Cardiac muscle cell (in vitro differentiated cells and primary cell): ENCODE measurements at regions not wholly inside any gene's neighbourhood (a gene's known extent, or its start where the extent isn't known, plus 50 kb on each side); places are given as distances from the start of the nearest gene placed in this dataset.

Source experiments
- DNase-seq, 2 donors: peaks; one replicate each; pipeline versions ENCODE4 v3.0.0 to v3.0.0-alpha.2; 2010 to 2017; ENCODE audit warnings: low read depth in 1 of 2, low spot score in 1 of 2
- H3K27ac ChIP-seq: fragments of 200-600 bp; sonication (generic); 2 replicates; pipeline ENCODE4 v1.5.1; 2016
- H3K27me3 ChIP-seq: fragments of 200-600 bp; sonication (generic); 2 replicates; pipeline ENCODE4 v1.6.0; 2016; ENCODE audit warnings: control low read depth
- H3K36me3 ChIP-seq: fragments of 200-600 bp; sonication (generic); 2 replicates; pipeline ENCODE4 v1.5.1; 2016; ENCODE audit warnings: control low read depth
- H3K4me1 ChIP-seq: fragments of 200-600 bp; sonication (generic); 2 replicates; pipeline ENCODE4 v1.8.1; 2017; ENCODE audit warnings: low read depth, mild to moderate bottlenecking, mixed run types
- H3K4me3 ChIP-seq: fragments of 200-600 bp; sonication (generic); 2 replicates; pipeline ENCODE4 v1.5.1; 2016; ENCODE audit warnings: mild to moderate bottlenecking
- H3K9me3 ChIP-seq: fragments of 200-600 bp; sonication (generic); 2 replicates; pipeline ENCODE4 v1.5.1; 2017; ENCODE audit warnings: low read depth, mild to moderate bottlenecking, control low read depth
- CTCF ChIP-seq: IDR thresholded peaks from 2 replicates; pipeline ENCODE4 v1.5.1; 2012; ENCODE audit warnings: low read depth, mild to moderate bottlenecking, low read length

- no peaks in the 10 kb centered on the region for H3K4me1 ChIP-seq
- H3K9me3 ChIP-seq: no peaks in the 10 kb centered on the region
- H3K27ac ChIP-seq: no peak overlapping the region
- no peak for DNase-seq
- H3K4me3 ChIP-seq: no peak overlapping the region
- TF ChIP-seq CTCF: no peak
- H3K27me3 ChIP-seq: no peaks in the 10 kb centered on the region
- no peaks in the 10 kb centered on the region for H3K36me3 ChIP-seq
These were observed 623.1 kb downstream of the ACTR3B start for GRCh38 chr7:153382641-153383101.

DNA sequence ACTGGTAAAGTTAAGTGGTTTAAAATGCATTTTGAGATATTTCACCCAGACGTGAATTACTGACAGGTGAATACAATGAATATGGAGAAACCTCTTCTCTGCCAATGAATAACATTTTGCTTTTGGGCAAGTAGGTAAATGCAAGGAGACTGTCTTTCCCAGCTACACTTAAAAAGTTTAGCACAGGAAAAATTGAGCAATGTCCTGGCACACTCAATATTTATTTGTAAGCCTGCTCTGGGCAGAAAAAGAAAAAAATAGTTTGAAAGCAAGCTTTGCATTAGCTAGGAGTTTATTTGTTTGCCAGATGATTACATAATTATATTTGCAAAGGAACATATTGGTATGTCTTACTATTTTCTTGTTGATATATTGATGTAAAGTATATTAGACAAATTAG is 624.2 kb downstream of the ACTR3B start:
- no peak for DNase-seq
- H3K9me3 ChIP-seq: no peaks in the 10 kb centered on the region
- TF ChIP-seq CTCF: no peak
- no peaks in the 10 kb centered on the region for H3K27me3 ChIP-seq
- H3K4me1 ChIP-seq: no peaks in the 10 kb centered on the region
- H3K27ac ChIP-seq: no peak overlapping the region
- H3K36me3 ChIP-seq: no peaks in the 10 kb centered on the region
- no peak overlapping the region for H3K4me3 ChIP-seq

DNA sequence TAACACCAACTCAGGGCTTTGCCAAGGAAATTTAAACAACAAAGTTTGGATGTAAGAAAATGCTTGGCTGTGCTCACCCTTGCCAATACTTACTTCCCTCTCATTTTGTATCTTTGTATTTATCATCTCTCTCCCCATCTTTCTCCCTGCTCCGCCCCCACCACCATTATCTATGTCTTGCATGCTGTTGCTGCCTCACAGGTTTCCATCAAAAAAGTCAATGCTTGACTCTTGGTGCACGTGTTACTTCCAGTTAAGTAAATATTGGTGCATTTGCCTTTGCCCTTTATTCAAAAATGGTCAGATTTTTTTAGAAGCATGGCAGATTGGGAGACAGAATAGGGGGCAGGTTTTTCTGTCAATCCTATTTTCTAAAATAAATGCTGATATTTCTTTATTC is 626.0 kb downstream of the ACTR3B start:
- Histone ChIP-seq H3K27ac (no peak overlapping the region), H3K27me3 (no peaks in the 10 kb centered on the region), H3K4me1 (no peaks in the 10 kb centered on the region), H3K9me3 (no peaks in the 10 kb centered on the region), H3K4me3 (no peak overlapping the region), H3K36me3 (no peaks in the 10 kb centered on the region)
- TF ChIP-seq CTCF: no peak
- no peak for DNase-seq

GRCh38 chr7:153386556-153386955 is 627.0 kb downstream of the ACTR3B start:
- Histone ChIP-seq H3K27me3 (no peaks in the 10 kb centered on the region), H3K36me3 (no peaks in the 10 kb centered on the region), H3K4me3 (no peak overlapping the region), H3K27ac (no peak overlapping the region), H3K4me1 (no peaks in the 10 kb centered on the region), H3K9me3 (no peaks in the 10 kb centered on the region)
- TF ChIP-seq CTCF: no peak
- DNase-seq: no peak

- Histone ChIP-seq H3K4me1 (no peaks in the 10 kb centered on the region), H3K4me3 (no peak overlapping the region), H3K9me3 (no peaks in the 10 kb centered on the region), H3K27ac (no peak overlapping the region), H3K27me3 (no peaks in the 10 kb centered on the region), H3K36me3 (no peaks in the 10 kb centered on the region)
- DNase-seq: no peak
- TF ChIP-seq CTCF: no peak
These were observed 629.1 kb downstream of the ACTR3B start for GRCh38 chr7:153388611-153389010.

GRCh38 chr7:153389261-153389660 is 629.7 kb downstream of the ACTR3B start:
- DNase-seq: no peak
- H3K27me3 ChIP-seq: no peaks in the 10 kb centered on the region
- H3K27ac ChIP-seq: no peak overlapping the region
- no peak for TF ChIP-seq CTCF
- no peaks in the 10 kb centered on the region for H3K36me3 ChIP-seq
- no peaks in the 10 kb centered on the region for H3K4me1 ChIP-seq
- no peak overlapping the region for H3K4me3 ChIP-seq
- H3K9me3 ChIP-seq: no peaks in the 10 kb centered on the region
